Keratinocyte (primary cell): ENCODE measurements at regions not wholly inside any gene's neighbourhood (a gene's known extent, or its start where the extent isn't known, plus 50 kb on each side); places are given as distances from the start of the nearest gene placed in this dataset.

ENCODE experiments used
- DNase-seq: peaks from one replicate; pipeline ENCODE4 v3.0.0-alpha.2; 2011; ENCODE audit warnings: low read depth, missing footprints, low spot score
- FAIRE-seq: peaks from 2 replicates; lab custom pipeline; 2011; peaks lifted over from hg19 to GRCh38; lab: Jason Lieb, UNC
- H2AFZ ChIP-seq: 2 replicates; pipeline ENCODE4 v1.6.0; 2012; ENCODE audit warnings: low read length, control low read depth, inconsistent platforms; ENCODE audit not compliant: control insufficient read depth
- H3K27ac ChIP-seq: 2 replicates; pipeline ENCODE4 v1.5.1; 2011; ENCODE audit warnings: low read length; ENCODE audit not compliant: control insufficient read depth, insufficient read depth
- H3K27me3 ChIP-seq: 3 replicates; pipeline ENCODE4 v1.6.0; 2011; ENCODE audit warnings: low read length; ENCODE audit not compliant: control insufficient read depth, insufficient read depth; ENCODE audit errors: extremely low read depth
- H3K36me3 ChIP-seq, 2 experiments: 2 replicates in 1 of 2; 3 replicates in 1 of 2; pipeline ENCODE4 v1.5.1; 2011; ENCODE audit warnings: low read length in 2 of 2, mild to moderate bottlenecking in 1 of 2; ENCODE audit not compliant: control insufficient read depth in 2 of 2, insufficient read depth in 2 of 2; ENCODE audit errors: extremely low read depth in 1 of 2
- H3K4me1 ChIP-seq: 3 replicates; pipeline ENCODE4 v1.5.1; 2011; ENCODE audit warnings: low read length; ENCODE audit not compliant: control insufficient read depth, insufficient read depth; ENCODE audit errors: extremely low read depth
- H3K4me2 ChIP-seq: 3 replicates; pipeline ENCODE4 v1.6.0; 2011; ENCODE audit warnings: low read depth, low read length; ENCODE audit not compliant: control insufficient read depth, insufficient read depth; ENCODE audit errors: extremely low read depth
- H3K4me3 ChIP-seq, 3 experiments: fragments of 200-600 bp in 1 of 3; sonication (generic) in 1 of 3; 2 replicates in 2 of 3; 3 replicates in 1 of 3; pipeline ENCODE4 v1.5.1; 2011 to 2016; ENCODE audit warnings: low read length in 3 of 3, mild to moderate bottlenecking in 3 of 3, control low read depth in 2 of 3, inconsistent platforms in 1 of 3, low read depth in 1 of 3, mixed read lengths in 1 of 3, mixed run types in 1 of 3, moderate library complexity in 1 of 3; ENCODE audit not compliant: control insufficient read depth in 2 of 3, insufficient read depth in 2 of 3; ENCODE audit errors: extremely low read depth in 1 of 3
- H3K79me2 ChIP-seq: 2 replicates; pipeline ENCODE4 v1.6.0; 2012; ENCODE audit warnings: low read length; ENCODE audit not compliant: control insufficient read depth, insufficient read depth
- H3K9ac ChIP-seq: 3 replicates; pipeline ENCODE4 v1.6.0; 2011; ENCODE audit warnings: low read length; ENCODE audit not compliant: control insufficient read depth, insufficient read depth; ENCODE audit errors: extremely low read depth
- H3K9me1 ChIP-seq: 3 replicates; pipeline ENCODE4 v1.6.0; 2011; ENCODE audit warnings: low read length; ENCODE audit not compliant: control insufficient read depth, insufficient read depth; ENCODE audit errors: extremely low read depth
- H3K9me3 ChIP-seq: 2 replicates; pipeline ENCODE4 v1.5.1; 2012; ENCODE audit warnings: low read depth, low read length; ENCODE audit not compliant: control insufficient read depth
- H4K20me1 ChIP-seq: 3 replicates; pipeline ENCODE4 v1.6.0; 2011; ENCODE audit warnings: low read length; ENCODE audit not compliant: control insufficient read depth, insufficient read depth; ENCODE audit errors: extremely low read depth
- EZH2 ChIP-seq: IDR thresholded peaks from one replicate; pipeline ENCODE4 v1.6.1; 2012; ENCODE audit warnings: inconsistent platforms, mild to moderate bottlenecking, low read length, moderate library complexity
- dilution Hi-C: fragments of 300-500 bp; cut with MboI; formaldehyde crosslinking; loops from one replicate; pipeline ENCODE4 v1.7.0; 2020; ENCODE audit warnings: low sequenced_read_pairs; ENCODE audit not compliant: extremely low pct_ligation_motif_present
- TF ChIP-seq, protein P1 (sequence below), 3 experiments: IDR thresholded peaks in 1 of 3; conservative IDR thresholded peaks in 1 of 3; optimal IDR thresholded peaks in 1 of 3; 2 replicates in 2 of 3; 3 replicates in 1 of 3; pipeline versions ENCODE3 to v1.5.1; 2011; ENCODE audit warnings: low read length in 3 of 3, mild to moderate bottlenecking in 3 of 3, moderate library complexity in 2 of 3, control low read depth in 1 of 3, inconsistent platforms in 1 of 3; ENCODE audit not compliant: insufficient read depth in 2 of 3; ENCODE audit errors: extremely low read depth in 1 of 3

DNA sequence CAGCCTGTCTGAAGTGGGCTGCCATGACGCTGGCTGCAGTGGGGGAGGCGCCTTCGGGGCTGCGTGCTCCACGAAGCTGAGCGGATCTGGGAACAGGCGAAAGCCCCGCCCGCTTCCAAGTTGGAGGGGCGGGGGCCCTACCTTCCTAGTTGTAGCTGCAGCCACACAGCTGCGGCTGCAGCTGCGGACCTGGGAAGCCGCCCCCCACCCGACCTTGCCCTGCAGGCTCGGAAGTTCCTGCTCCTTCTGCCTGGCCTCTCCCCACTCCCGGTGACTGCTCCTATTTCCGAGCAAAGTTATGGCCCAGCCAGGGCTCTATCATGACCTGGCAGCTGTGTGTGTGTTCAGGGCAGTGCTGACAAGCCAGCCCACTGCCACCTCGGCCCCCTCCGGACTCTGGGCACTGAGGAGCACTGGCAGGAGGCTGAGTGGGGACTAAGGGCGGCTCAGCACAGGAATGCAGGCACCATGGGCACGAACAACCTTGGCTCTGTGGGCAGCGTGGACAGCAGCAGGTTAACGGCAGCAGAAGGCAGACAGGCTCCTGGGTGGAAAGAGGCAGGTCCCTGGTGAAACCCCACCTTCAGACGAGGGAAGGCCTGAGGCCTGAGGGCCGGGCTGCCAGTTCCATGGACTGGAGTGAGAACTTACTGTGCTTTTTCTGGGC, 352.4 kb upstream of the TMCO5A start:
- Histone ChIP-seq H3K4me2 (no peak overlapping the region), H2AFZ (no peak overlapping the region), H3K9me3 (peaks cover 2% of the 10 kb centered on the region), H3K9ac (no peak overlapping the region), H3K4me3 (no peak overlapping the region), H3K36me3 (no peaks in the 10 kb centered on the region), H3K4me1 (no peaks in the 10 kb centered on the region), H3K27ac (no peak overlapping the region), H3K9me1 (no peaks in the 10 kb centered on the region), H4K20me1 (no peaks in the 10 kb centered on the region), H3K27me3 (no peaks in the 10 kb centered on the region), H3K79me2 (no peaks in the 10 kb centered on the region)
- FAIRE-seq = no peak
- DNase-seq = no peak
- TF ChIP-seq EZH2 = no peak
- TF ChIP-seq, protein P1, sequence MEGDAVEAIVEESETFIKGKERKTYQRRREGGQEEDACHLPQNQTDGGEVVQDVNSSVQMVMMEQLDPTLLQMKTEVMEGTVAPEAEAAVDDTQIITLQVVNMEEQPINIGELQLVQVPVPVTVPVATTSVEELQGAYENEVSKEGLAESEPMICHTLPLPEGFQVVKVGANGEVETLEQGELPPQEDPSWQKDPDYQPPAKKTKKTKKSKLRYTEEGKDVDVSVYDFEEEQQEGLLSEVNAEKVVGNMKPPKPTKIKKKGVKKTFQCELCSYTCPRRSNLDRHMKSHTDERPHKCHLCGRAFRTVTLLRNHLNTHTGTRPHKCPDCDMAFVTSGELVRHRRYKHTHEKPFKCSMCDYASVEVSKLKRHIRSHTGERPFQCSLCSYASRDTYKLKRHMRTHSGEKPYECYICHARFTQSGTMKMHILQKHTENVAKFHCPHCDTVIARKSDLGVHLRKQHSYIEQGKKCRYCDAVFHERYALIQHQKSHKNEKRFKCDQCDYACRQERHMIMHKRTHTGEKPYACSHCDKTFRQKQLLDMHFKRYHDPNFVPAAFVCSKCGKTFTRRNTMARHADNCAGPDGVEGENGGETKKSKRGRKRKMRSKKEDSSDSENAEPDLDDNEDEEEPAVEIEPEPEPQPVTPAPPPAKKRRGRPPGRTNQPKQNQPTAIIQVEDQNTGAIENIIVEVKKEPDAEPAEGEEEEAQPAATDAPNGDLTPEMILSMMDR (optimal IDR thresholded peaks at IDR 0.05 in 1 of 3, IDR thresholded peaks at IDR 0.05 in 1 of 3, conservative IDR thresholded peaks at IDR 0.05 in 1 of 3; ENCODE audit: extremely low read depth in 1 of 3, insufficient read depth in 2 of 3, low read length in 3 of 3) = no peak
- dilution Hi-C loops = no loop called here

DNA sequence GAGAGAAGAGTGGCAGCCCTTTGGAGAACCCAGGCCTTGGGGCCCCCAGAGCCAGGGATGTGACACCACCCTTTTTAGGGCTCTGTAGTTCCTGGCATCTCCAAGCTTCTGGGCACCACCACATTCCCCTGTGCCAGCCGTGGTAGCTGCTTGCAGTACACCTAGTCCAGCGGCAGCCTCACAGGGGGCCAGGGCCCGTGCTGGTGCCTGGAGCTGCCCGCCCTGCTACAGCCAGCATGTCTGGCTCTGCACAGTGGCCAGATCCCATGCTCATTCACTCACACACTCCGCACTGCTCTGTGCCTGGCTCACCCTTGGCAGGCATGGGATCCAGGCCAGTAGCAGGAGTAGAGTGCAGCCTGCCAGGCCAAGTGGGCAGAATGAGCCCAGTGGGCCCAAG, 351.6 kb upstream of the TMCO5A start:
- H3K9me3 ChIP-seq = peaks cover 2% of the 10 kb centered on the region
- no peak overlapping the region for H2AFZ ChIP-seq
- dilution Hi-C loops = no loop called here
- H3K27ac ChIP-seq = no peak overlapping the region
- H3K9me1 ChIP-seq = no peaks in the 10 kb centered on the region
- H3K4me2 ChIP-seq = no peak overlapping the region
- H3K27me3 ChIP-seq = no peaks in the 10 kb centered on the region
- DNase-seq (no peak), FAIRE-seq (no peak)
- no peaks in the 10 kb centered on the region for H3K4me1 ChIP-seq
- no peaks in the 10 kb centered on the region for H3K79me2 ChIP-seq
- no peak overlapping the region for H3K9ac ChIP-seq
- TF ChIP-seq, protein P1 (optimal IDR thresholded peaks at IDR 0.05 in 1 of 3, IDR thresholded peaks at IDR 0.05 in 1 of 3, conservative IDR thresholded peaks at IDR 0.05 in 1 of 3; ENCODE audit: extremely low read depth in 1 of 3, insufficient read depth in 2 of 3, low read length in 3 of 3) = no peak
- H3K36me3 ChIP-seq = no peaks in the 10 kb centered on the region
- no peak overlapping the region for H3K4me3 ChIP-seq
- no peaks in the 10 kb centered on the region for H4K20me1 ChIP-seq
